WTC11 (cell line): ENCODE measurements at regions not wholly inside any gene's neighbourhood (a gene's known extent, or its start where the extent isn't known, plus 50 kb on each side); places are given as distances from the start of the nearest gene placed in this dataset.

Experiments
- ATAC-seq: fragments of 200-7000 bp; cut with Tn5 transposase; 2 replicates; pipeline ENCODE4 v1.10.0; 2021; ENCODE audit warnings: mild to moderate bottlenecking, moderate library complexity
- CTCF ChIA-PET: fragments of 300-600 bp; sonication (Branson Sonifier 250); formaldehyde crosslinking; loops from one replicate; lab custom pipeline; 2021; ENCODE audit warnings: antibody characterized with exemption; lab: Charles Lee
- POLR2A ChIA-PET: fragments of 350-600 bp; sonication (Branson Sonifier 250); formaldehyde crosslinking; loops from one replicate; lab custom pipeline; 2021; ENCODE audit warnings: antibody characterized with exemption; lab: Charles Lee
- DNase-seq: peaks from one replicate; pipeline ENCODE4 v3.0.0; 2021; ENCODE audit warnings: low spot score
- H3K27ac Mint-ChIP-seq: 2 replicates; pipeline ENCODE4 v1.8.0; 2021; ENCODE audit warnings: mixed read lengths
- H3K27me3 Mint-ChIP-seq: 2 replicates; pipeline ENCODE4 v1.8.0; 2021; ENCODE audit warnings: low read depth, mild to moderate bottlenecking, moderate library complexity, mixed read lengths
- H3K36me3 Mint-ChIP-seq: 2 replicates; pipeline ENCODE4 v1.8.0; 2021; ENCODE audit warnings: mixed read lengths
- H3K4me1 Mint-ChIP-seq: 2 replicates; pipeline ENCODE4 v1.8.0; 2022; ENCODE audit warnings: mixed read lengths
- H3K4me3 Mint-ChIP-seq: 2 replicates; pipeline ENCODE4 v1.8.0; 2021; ENCODE audit warnings: mild to moderate bottlenecking, moderate library complexity, mixed read lengths
- H3K9me3 Mint-ChIP-seq: 2 replicates; pipeline ENCODE4 v1.8.0; 2021; ENCODE audit warnings: mixed read lengths
- ATF1 ChIP-seq: sonication (generic); formaldehyde crosslinking; IDR thresholded peaks from 2 replicates; pipeline ENCODE4 v1.8.1; 2023; ENCODE audit warnings: mild to moderate bottlenecking, moderate library complexity, missing genetic modification reagents
- CBFB ChIP-seq: sonication (generic); formaldehyde crosslinking; IDR thresholded peaks from 2 replicates; pipeline ENCODE4 v1.8.1; 2022; ENCODE audit warnings: mild to moderate bottlenecking, low read depth, missing genetic modification reagents
- CREM ChIP-seq: sonication (generic); formaldehyde crosslinking; IDR thresholded peaks from 2 replicates; pipeline ENCODE4 v1.8.1; 2022; ENCODE audit warnings: mild to moderate bottlenecking, missing genetic modification reagents, moderate library complexity
- IRF2 ChIP-seq: sonication (generic); formaldehyde crosslinking; IDR thresholded peaks from 2 replicates; pipeline ENCODE4 v1.8.0; 2022; ENCODE audit warnings: low read depth, missing genetic modification reagents, borderline replicate concordance
- MYBL2 ChIP-seq: sonication (generic); formaldehyde crosslinking; IDR thresholded peaks from 2 replicates; pipeline ENCODE4 v1.8.1; 2023; ENCODE audit warnings: mild to moderate bottlenecking, moderate library complexity, missing genetic modification reagents
- NR1H2 ChIP-seq: sonication (generic); formaldehyde crosslinking; IDR thresholded peaks from 2 replicates; pipeline ENCODE4 v1.9.0; 2021; ENCODE audit warnings: mild to moderate bottlenecking, moderate library complexity, missing genetic modification reagents
- RELA ChIP-seq: sonication (generic); formaldehyde crosslinking; IDR thresholded peaks from 2 replicates; pipeline ENCODE4 v1.8.1; 2022; ENCODE audit warnings: missing genetic modification reagents, mild to moderate bottlenecking, borderline replicate concordance
- SOX15 ChIP-seq: fragments of 250-450 bp; sonication (Bioruptor Pico); IDR thresholded peaks from 2 replicates; pipeline ENCODE4 v1.9.0; 2021; ENCODE audit warnings: mild to moderate bottlenecking
- TP53 ChIP-seq: sonication (generic); formaldehyde crosslinking; IDR thresholded peaks from 2 replicates; pipeline ENCODE4 v1.8.1; 2023; ENCODE audit warnings: mild to moderate bottlenecking, missing genetic modification reagents
- ZNF138 ChIP-seq: sonication (generic); formaldehyde crosslinking; conservative IDR thresholded peaks from 2 replicates; pipeline ENCODE4 v1.8.1; 2022; ENCODE audit warnings: mild to moderate bottlenecking, moderate library complexity, missing genetic modification reagents
- ZNF317 ChIP-seq: sonication (generic); formaldehyde crosslinking; IDR thresholded peaks from 2 replicates; pipeline ENCODE4 v1.8.1; 2023; ENCODE audit warnings: low read depth, mild to moderate bottlenecking, moderate library complexity, missing genetic modification reagents, borderline replicate concordance
- TF ChIP-seq, protein P1 (sequence below): fragments of 200-600 bp; IDR thresholded peaks from 2 replicates; pipeline ENCODE4 v1.8.0; 2022; ENCODE audit warnings: antibody characterized with exemption
- TF ChIP-seq, protein P2 (sequence below): sonication (generic); formaldehyde crosslinking; IDR thresholded peaks from 2 replicates; pipeline ENCODE4 v1.8.1; 2022; ENCODE audit warnings: missing genetic modification reagents, borderline replicate concordance
- TF ChIP-seq, protein P3 (sequence below): fragments of 250-450 bp; sonication (Bioruptor Pico); IDR thresholded peaks from 2 replicates; pipeline ENCODE4 v1.9.0; 2021; ENCODE audit warnings: mild to moderate bottlenecking
- TF ChIP-seq, protein P4 (sequence below): sonication (generic); formaldehyde crosslinking; IDR thresholded peaks from 2 replicates; pipeline ENCODE4 v1.8.1; 2022; ENCODE audit warnings: low read depth, mild to moderate bottlenecking, moderate library complexity, missing genetic modification reagents, borderline replicate concordance
- TF ChIP-seq, protein P5 (sequence below): sonication (generic); formaldehyde crosslinking; IDR thresholded peaks from 2 replicates; pipeline ENCODE4 v1.8.1; 2023; ENCODE audit warnings: mild to moderate bottlenecking, missing genetic modification reagents, borderline replicate concordance
- TF ChIP-seq, protein P6 (sequence below): fragments of 250-450 bp; sonication (Bioruptor Pico); IDR thresholded peaks from 2 replicates; pipeline ENCODE4 v1.9.0; 2021; ENCODE audit warnings: mild to moderate bottlenecking, borderline replicate concordance

DNA sequence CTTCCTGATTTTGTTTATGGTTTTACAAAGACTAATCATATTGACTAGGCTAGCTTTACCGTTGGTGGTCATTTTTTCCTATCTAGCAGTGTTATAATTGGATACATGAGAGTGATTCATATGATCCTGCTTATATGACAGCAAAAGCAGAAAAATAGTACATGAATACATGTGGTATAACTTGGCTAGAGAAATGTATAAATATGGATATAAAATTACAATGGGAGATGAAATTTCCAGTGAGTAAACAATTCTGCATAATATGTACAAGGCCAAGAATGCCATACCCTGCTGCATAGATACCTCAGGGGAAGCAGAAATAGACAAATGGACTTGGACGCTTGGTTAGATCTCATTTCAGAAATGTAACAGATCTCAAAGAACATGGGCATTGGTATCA lies 103.1 kb downstream of the DTWD1 start:
- H3K27me3 Mint-ChIP-seq = peaks cover 30% of the 10 kb centered on the region
- H3K4me1 Mint-ChIP-seq = peaks cover 4% of the 10 kb centered on the region
- peaks cover 7% of the 10 kb centered on the region; the same call in 1 of the 2 replicates for H3K36me3 Mint-ChIP-seq
- ChIA-PET POLR2A (no interaction called here), CTCF (no interaction called here)
- ATAC-seq = no peak
- H3K9me3 Mint-ChIP-seq = peaks cover 27% of the 10 kb centered on the region
- H3K27ac Mint-ChIP-seq = no peak overlapping the region
- H3K4me3 Mint-ChIP-seq = no peak overlapping the region
- TF ChIP-seq ZNF317 = no peak
- no peak for TF ChIP-seq CBFB (CRISPR knock-in tag)
- no peak for TF ChIP-seq TP53 (CRISPR knock-in tag)
- no peak for TF ChIP-seq MYBL2 (CRISPR knock-in tag)
- TF ChIP-seq, protein P1, sequence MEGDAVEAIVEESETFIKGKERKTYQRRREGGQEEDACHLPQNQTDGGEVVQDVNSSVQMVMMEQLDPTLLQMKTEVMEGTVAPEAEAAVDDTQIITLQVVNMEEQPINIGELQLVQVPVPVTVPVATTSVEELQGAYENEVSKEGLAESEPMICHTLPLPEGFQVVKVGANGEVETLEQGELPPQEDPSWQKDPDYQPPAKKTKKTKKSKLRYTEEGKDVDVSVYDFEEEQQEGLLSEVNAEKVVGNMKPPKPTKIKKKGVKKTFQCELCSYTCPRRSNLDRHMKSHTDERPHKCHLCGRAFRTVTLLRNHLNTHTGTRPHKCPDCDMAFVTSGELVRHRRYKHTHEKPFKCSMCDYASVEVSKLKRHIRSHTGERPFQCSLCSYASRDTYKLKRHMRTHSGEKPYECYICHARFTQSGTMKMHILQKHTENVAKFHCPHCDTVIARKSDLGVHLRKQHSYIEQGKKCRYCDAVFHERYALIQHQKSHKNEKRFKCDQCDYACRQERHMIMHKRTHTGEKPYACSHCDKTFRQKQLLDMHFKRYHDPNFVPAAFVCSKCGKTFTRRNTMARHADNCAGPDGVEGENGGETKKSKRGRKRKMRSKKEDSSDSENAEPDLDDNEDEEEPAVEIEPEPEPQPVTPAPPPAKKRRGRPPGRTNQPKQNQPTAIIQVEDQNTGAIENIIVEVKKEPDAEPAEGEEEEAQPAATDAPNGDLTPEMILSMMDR = no peak
- no peak for TF ChIP-seq NR1H2 (CRISPR knock-in tag)
- TF ChIP-seq, protein P2, sequence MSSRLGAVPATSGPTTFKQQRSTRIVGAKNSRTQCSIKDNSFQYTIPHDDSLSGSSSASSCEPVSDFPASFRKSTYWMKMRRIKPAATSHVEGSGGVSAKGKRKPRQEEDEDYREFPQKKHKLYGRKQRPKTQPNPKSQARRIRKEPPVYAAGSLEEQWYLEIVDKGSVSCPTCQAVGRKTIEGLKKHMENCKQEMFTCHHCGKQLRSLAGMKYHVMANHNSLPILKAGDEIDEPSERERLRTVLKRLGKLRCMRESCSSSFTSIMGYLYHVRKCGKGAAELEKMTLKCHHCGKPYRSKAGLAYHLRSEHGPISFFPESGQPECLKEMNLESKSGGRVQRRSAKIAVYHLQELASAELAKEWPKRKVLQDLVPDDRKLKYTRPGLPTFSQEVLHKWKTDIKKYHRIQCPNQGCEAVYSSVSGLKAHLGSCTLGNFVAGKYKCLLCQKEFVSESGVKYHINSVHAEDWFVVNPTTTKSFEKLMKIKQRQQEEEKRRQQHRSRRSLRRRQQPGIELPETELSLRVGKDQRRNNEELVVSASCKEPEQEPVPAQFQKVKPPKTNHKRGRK (CRISPR knock-in tag) = no peak
- TF ChIP-seq SOX15 = no peak
- TF ChIP-seq, protein P3, sequence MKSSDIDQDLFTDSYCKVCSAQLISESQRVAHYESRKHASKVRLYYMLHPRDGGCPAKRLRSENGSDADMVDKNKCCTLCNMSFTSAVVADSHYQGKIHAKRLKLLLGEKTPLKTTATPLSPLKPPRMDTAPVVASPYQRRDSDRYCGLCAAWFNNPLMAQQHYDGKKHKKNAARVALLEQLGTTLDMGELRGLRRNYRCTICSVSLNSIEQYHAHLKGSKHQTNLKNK (CRISPR knock-in tag) = no peak
- TF ChIP-seq, protein P4, sequence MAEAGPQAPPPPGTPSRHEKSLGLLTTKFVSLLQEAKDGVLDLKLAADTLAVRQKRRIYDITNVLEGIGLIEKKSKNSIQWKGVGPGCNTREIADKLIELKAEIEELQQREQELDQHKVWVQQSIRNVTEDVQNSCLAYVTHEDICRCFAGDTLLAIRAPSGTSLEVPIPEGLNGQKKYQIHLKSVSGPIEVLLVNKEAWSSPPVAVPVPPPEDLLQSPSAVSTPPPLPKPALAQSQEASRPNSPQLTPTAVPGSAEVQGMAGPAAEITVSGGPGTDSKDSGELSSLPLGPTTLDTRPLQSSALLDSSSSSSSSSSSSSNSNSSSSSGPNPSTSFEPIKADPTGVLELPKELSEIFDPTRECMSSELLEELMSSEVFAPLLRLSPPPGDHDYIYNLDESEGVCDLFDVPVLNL = no peak
- TF ChIP-seq IRF2 (CRISPR knock-in tag) = no peak
- TF ChIP-seq, protein P5, sequence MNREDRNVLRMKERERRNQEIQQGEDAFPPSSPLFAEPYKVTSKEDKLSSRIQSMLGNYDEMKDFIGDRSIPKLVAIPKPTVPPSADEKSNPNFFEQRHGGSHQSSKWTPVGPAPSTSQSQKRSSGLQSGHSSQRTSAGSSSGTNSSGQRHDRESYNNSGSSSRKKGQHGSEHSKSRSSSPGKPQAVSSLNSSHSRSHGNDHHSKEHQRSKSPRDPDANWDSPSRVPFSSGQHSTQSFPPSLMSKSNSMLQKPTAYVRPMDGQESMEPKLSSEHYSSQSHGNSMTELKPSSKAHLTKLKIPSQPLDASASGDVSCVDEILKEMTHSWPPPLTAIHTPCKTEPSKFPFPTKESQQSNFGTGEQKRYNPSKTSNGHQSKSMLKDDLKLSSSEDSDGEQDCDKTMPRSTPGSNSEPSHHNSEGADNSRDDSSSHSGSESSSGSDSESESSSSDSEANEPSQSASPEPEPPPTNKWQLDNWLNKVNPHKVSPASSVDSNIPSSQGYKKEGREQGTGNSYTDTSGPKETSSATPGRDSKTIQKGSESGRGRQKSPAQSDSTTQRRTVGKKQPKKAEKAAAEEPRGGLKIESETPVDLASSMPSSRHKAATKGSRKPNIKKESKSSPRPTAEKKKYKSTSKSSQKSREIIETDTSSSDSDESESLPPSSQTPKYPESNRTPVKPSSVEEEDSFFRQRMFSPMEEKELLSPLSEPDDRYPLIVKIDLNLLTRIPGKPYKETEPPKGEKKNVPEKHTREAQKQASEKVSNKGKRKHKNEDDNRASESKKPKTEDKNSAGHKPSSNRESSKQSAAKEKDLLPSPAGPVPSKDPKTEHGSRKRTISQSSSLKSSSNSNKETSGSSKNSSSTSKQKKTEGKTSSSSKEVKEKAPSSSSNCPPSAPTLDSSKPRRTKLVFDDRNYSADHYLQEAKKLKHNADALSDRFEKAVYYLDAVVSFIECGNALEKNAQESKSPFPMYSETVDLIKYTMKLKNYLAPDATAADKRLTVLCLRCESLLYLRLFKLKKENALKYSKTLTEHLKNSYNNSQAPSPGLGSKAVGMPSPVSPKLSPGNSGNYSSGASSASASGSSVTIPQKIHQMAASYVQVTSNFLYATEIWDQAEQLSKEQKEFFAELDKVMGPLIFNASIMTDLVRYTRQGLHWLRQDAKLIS = no peak
- no peak for TF ChIP-seq ZNF138 (CRISPR knock-in tag)
- no peak for TF ChIP-seq RELA (CRISPR knock-in tag)
- no peak for TF ChIP-seq ATF1 (CRISPR knock-in tag)
- no peak for TF ChIP-seq CREM
- TF ChIP-seq, protein P6, sequence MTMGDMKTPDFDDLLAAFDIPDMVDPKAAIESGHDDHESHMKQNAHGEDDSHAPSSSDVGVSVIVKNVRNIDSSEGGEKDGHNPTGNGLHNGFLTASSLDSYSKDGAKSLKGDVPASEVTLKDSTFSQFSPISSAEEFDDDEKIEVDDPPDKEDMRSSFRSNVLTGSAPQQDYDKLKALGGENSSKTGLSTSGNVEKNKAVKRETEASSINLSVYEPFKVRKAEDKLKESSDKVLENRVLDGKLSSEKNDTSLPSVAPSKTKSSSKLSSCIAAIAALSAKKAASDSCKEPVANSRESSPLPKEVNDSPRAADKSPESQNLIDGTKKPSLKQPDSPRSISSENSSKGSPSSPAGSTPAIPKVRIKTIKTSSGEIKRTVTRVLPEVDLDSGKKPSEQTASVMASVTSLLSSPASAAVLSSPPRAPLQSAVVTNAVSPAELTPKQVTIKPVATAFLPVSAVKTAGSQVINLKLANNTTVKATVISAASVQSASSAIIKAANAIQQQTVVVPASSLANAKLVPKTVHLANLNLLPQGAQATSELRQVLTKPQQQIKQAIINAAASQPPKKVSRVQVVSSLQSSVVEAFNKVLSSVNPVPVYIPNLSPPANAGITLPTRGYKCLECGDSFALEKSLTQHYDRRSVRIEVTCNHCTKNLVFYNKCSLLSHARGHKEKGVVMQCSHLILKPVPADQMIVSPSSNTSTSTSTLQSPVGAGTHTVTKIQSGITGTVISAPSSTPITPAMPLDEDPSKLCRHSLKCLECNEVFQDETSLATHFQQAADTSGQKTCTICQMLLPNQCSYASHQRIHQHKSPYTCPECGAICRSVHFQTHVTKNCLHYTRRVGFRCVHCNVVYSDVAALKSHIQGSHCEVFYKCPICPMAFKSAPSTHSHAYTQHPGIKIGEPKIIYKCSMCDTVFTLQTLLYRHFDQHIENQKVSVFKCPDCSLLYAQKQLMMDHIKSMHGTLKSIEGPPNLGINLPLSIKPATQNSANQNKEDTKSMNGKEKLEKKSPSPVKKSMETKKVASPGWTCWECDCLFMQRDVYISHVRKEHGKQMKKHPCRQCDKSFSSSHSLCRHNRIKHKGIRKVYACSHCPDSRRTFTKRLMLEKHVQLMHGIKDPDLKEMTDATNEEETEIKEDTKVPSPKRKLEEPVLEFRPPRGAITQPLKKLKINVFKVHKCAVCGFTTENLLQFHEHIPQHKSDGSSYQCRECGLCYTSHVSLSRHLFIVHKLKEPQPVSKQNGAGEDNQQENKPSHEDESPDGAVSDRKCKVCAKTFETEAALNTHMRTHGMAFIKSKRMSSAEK (CRISPR knock-in tag) = no peak
- DNase-seq = no peak
